ENCODE measurements at regions not wholly inside any gene's neighbourhood (a gene's known extent, or its start where the extent isn't known, plus 50 kb on each side); places are given as distances from the start of the nearest gene placed in this dataset.

DNA sequence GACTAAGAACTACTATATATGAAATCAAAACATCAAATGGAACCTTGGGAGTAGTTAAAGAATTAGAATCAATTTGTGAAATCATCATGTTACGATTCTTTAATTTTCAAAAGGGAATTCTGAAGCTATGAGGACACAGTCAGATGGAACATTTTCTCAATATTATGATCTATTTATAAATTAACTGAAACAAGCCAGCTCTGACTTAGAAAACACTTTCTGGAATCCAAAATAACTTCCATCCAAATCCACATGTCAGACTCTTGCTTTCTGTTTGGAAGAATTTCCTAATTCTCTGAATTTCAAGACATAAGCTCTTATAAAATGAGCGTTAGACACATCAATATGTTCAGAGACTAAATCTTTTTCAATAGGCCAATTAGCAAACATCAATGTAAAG, 737.7 kb upstream of the SOX9 start:
- H3K27me3 Mint-ChIP-seq (ENCODE audit: low read depth) = no peaks in the 10 kb centered on the region; the same call in 1 of the 2 replicates
- DNase-seq (ENCODE audit: low spot score) = no peak
- H3K36me3 Mint-ChIP-seq = peaks cover 14% of the 10 kb centered on the region
- H3K4me3 Mint-ChIP-seq = no peak overlapping the region
- ChIA-PET POLR2A (no interaction called here), CTCF (no interaction called here)
- ATAC-seq = no peak
- no peak overlapping the region for H3K27ac Mint-ChIP-seq
- no peak for TF ChIP-seq MXD4 (CRISPR knock-in tag; IDR thresholded peaks at IDR 0.05; ENCODE audit: borderline replicate concordance)
- TF ChIP-seq KAT7 (CRISPR knock-in tag; IDR thresholded peaks at IDR 0.05; ENCODE audit: borderline replicate concordance) = no peak
- no peak for TF ChIP-seq CBFB (CRISPR knock-in tag; IDR thresholded peaks at IDR 0.05; ENCODE audit: low read depth)
- TF ChIP-seq, protein P1, sequence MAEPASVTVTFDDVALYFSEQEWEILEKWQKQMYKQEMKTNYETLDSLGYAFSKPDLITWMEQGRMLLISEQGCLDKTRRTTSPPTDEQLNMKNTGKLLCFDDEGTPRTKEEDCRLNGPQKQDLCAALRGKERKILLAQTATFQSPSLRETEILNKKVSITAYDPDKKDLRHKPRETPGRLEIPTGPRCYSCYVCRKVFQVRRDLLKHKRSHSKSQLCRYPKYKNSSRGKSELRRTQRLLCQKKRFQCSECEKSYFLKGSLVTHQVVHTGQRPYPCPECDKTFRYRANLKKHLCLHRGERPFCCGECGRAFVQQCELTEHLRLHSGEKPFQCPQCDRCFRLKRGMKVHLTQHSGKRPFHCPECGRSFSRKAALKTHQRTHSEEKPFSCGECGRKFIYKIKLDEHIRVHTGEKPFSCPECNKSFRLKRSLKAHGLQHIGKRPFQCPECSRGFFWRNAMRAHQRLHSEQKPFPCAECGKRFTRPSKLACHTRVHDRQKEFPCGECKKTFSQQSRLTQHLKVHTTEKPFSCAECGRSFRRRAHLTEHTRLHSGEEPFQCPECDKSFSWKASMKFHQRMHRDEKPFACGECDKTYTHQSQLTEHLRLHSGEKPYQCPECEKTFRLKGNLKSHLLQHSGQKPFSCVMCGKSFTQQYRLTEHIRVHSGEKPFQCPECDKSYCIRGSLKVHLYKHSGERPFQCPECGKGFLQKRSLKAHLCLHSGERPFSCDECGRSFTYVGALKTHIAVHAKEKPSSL (CRISPR knock-in tag; conservative IDR thresholded peaks at IDR 0.05) = no peak
- TF ChIP-seq, protein P2, sequence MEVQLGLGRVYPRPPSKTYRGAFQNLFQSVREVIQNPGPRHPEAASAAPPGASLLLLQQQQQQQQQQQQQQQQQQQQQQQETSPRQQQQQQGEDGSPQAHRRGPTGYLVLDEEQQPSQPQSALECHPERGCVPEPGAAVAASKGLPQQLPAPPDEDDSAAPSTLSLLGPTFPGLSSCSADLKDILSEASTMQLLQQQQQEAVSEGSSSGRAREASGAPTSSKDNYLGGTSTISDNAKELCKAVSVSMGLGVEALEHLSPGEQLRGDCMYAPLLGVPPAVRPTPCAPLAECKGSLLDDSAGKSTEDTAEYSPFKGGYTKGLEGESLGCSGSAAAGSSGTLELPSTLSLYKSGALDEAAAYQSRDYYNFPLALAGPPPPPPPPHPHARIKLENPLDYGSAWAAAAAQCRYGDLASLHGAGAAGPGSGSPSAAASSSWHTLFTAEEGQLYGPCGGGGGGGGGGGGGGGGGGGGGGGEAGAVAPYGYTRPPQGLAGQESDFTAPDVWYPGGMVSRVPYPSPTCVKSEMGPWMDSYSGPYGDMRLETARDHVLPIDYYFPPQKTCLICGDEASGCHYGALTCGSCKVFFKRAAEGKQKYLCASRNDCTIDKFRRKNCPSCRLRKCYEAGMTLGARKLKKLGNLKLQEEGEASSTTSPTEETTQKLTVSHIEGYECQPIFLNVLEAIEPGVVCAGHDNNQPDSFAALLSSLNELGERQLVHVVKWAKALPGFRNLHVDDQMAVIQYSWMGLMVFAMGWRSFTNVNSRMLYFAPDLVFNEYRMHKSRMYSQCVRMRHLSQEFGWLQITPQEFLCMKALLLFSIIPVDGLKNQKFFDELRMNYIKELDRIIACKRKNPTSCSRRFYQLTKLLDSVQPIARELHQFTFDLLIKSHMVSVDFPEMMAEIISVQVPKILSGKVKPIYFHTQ (CRISPR knock-in tag; IDR thresholded peaks at IDR 0.05) = no peak
- TF ChIP-seq IRF2 (CRISPR knock-in tag; IDR thresholded peaks at IDR 0.05; ENCODE audit: borderline replicate concordance, low read depth) = no peak
- TF ChIP-seq USF1 (CRISPR knock-in tag; IDR thresholded peaks at IDR 0.05) = no peak
- TF ChIP-seq ZNF138 (CRISPR knock-in tag; conservative IDR thresholded peaks at IDR 0.05) = no peak
- TF ChIP-seq, protein P3, sequence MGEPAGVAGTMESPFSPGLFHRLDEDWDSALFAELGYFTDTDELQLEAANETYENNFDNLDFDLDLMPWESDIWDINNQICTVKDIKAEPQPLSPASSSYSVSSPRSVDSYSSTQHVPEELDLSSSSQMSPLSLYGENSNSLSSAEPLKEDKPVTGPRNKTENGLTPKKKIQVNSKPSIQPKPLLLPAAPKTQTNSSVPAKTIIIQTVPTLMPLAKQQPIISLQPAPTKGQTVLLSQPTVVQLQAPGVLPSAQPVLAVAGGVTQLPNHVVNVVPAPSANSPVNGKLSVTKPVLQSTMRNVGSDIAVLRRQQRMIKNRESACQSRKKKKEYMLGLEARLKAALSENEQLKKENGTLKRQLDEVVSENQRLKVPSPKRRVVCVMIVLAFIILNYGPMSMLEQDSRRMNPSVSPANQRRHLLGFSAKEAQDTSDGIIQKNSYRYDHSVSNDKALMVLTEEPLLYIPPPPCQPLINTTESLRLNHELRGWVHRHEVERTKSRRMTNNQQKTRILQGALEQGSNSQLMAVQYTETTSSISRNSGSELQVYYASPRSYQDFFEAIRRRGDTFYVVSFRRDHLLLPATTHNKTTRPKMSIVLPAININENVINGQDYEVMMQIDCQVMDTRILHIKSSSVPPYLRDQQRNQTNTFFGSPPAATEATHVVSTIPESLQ (CRISPR knock-in tag; IDR thresholded peaks at IDR 0.05) = no peak
- TF ChIP-seq, protein P4, sequence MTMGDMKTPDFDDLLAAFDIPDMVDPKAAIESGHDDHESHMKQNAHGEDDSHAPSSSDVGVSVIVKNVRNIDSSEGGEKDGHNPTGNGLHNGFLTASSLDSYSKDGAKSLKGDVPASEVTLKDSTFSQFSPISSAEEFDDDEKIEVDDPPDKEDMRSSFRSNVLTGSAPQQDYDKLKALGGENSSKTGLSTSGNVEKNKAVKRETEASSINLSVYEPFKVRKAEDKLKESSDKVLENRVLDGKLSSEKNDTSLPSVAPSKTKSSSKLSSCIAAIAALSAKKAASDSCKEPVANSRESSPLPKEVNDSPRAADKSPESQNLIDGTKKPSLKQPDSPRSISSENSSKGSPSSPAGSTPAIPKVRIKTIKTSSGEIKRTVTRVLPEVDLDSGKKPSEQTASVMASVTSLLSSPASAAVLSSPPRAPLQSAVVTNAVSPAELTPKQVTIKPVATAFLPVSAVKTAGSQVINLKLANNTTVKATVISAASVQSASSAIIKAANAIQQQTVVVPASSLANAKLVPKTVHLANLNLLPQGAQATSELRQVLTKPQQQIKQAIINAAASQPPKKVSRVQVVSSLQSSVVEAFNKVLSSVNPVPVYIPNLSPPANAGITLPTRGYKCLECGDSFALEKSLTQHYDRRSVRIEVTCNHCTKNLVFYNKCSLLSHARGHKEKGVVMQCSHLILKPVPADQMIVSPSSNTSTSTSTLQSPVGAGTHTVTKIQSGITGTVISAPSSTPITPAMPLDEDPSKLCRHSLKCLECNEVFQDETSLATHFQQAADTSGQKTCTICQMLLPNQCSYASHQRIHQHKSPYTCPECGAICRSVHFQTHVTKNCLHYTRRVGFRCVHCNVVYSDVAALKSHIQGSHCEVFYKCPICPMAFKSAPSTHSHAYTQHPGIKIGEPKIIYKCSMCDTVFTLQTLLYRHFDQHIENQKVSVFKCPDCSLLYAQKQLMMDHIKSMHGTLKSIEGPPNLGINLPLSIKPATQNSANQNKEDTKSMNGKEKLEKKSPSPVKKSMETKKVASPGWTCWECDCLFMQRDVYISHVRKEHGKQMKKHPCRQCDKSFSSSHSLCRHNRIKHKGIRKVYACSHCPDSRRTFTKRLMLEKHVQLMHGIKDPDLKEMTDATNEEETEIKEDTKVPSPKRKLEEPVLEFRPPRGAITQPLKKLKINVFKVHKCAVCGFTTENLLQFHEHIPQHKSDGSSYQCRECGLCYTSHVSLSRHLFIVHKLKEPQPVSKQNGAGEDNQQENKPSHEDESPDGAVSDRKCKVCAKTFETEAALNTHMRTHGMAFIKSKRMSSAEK (CRISPR knock-in tag; IDR thresholded peaks at IDR 0.05; ENCODE audit: borderline replicate concordance) = no peak
- TF ChIP-seq MLX (CRISPR knock-in tag; IDR thresholded peaks at IDR 0.05) = no peak
- no peak for TF ChIP-seq EMX1 (CRISPR knock-in tag; IDR thresholded peaks at IDR 0.05)
- TF ChIP-seq FOXK1 (CRISPR knock-in tag; IDR thresholded peaks at IDR 0.05) = no peak
- TF ChIP-seq GTF2I (CRISPR knock-in tag; conservative IDR thresholded peaks at IDR 0.05) = no peak
- TF ChIP-seq TEAD1 (CRISPR knock-in tag; IDR thresholded peaks at IDR 0.05) = no peak
- TF ChIP-seq NFE2L1 (CRISPR knock-in tag; IDR thresholded peaks at IDR 0.05) = no peak
- TF ChIP-seq ZNF281 (CRISPR knock-in tag; IDR thresholded peaks at IDR 0.05) = no peak
- TF ChIP-seq, protein P5, sequence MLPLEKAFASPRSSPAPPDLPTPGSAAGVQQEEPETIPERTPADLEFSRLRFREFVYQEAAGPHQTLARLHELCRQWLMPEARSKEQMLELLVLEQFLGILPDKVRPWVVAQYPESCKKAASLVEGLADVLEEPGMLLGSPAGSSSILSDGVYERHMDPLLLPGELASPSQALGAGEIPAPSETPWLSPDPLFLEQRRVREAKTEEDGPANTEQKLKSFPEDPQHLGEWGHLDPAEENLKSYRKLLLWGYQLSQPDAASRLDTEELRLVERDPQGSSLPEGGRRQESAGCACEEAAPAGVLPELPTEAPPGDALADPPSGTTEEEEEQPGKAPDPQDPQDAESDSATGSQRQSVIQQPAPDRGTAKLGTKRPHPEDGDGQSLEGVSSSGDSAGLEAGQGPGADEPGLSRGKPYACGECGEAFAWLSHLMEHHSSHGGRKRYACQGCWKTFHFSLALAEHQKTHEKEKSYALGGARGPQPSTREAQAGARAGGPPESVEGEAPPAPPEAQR (CRISPR knock-in tag; IDR thresholded peaks at IDR 0.05) = no peak
- H3K4me1 Mint-ChIP-seq = peaks cover 5% of the 10 kb centered on the region; the same call in 1 of the 2 replicates
- peaks cover 16% of the 10 kb centered on the region for H3K9me3 Mint-ChIP-seq
